Breast epithelium (tissue), 4 donors: ENCODE measurements at regions not wholly inside any gene's neighbourhood (a gene's known extent, or its start where the extent isn't known, plus 50 kb on each side); places are given as distances from the start of the nearest gene placed in this dataset.
A peak's percentile ranks its signal among the peaks of the same experiment; 100 is the strongest.

ENCODE experiments used
- DNase-seq, 2 donors: peaks; one replicate each; pipeline ENCODE4 v3.0.0-alpha.2; 2019; ENCODE audit warnings: low spot score in 2 of 2
- H3K27ac ChIP-seq, 2 donors: fragments of 200-600 bp; sonication (generic) in 1 of 2; one replicate each; pipeline ENCODE4 v1.5.1; 2016 to 2019; ENCODE audit warnings: mild to moderate bottlenecking in 1 of 2
- H3K27me3 ChIP-seq, 2 donors: fragments of 200-600 bp; sonication (generic) in 1 of 2; one replicate each; pipeline versions ENCODE4 v1.5.1 to v1.6.0; 2017 to 2019; ENCODE audit warnings: control low read depth in 1 of 2, mild to moderate bottlenecking in 1 of 2
- H3K36me3 ChIP-seq: fragments of 200-600 bp; one replicate; pipeline ENCODE4 v1.5.1; 2019
- H3K4me1 ChIP-seq, 2 donors: fragments of 200-600 bp; sonication (generic); one replicate each; pipeline ENCODE4 v1.5.1; 2016 to 2019; ENCODE audit warnings: control low read depth in 1 of 2
- H3K4me3 ChIP-seq, 3 donors: fragments of 200-600 bp; sonication (generic); 1 replicate in 2 of 3; 2 replicates in 1 of 3; pipeline ENCODE4 v1.5.1; 2016 to 2019; ENCODE audit warnings: mild to moderate bottlenecking in 3 of 3, moderate library complexity in 2 of 3
- H3K9me3 ChIP-seq, 2 donors: fragments of 200-600 bp; sonication (generic) in 1 of 2; one replicate each; pipeline ENCODE4 v1.5.1; 2016 to 2019; ENCODE audit warnings: control low read depth in 1 of 2
- CTCF ChIP-seq, 3 donors: fragments of 450-650 bp; IDR thresholded peaks; one replicate each; pipeline ENCODE4 v1.5.1; 2016 to 2017; ENCODE audit warnings: antibody characterized with exemption in 3 of 3, mild to moderate bottlenecking in 3 of 3, moderate library complexity in 3 of 3
- POLR2A ChIP-seq: fragments of 450-650 bp; IDR thresholded peaks from one replicate; pipeline ENCODE4 v1.6.1; 2016; ENCODE audit warnings: antibody characterized with exemption, mild to moderate bottlenecking, moderate library complexity
- POLR2AphosphoS5 ChIP-seq, 3 donors: sonication (generic); formaldehyde crosslinking; IDR thresholded peaks; one replicate each; pipeline ENCODE4 v1.6.1; 2017; ENCODE audit warnings: antibody characterized with exemption in 3 of 3
- intact Hi-C: fragments of 100-400 bp; cut with DNase I; formaldehyde crosslinking; loops from one replicate; pipeline ENCODE4 v1.15.1; 2023; ENCODE audit warnings: low total_unique reads

GRCh38 chr1:91152331-91152730 lies 130.5 kb upstream of the ZNF644 start:
- intact Hi-C loops: no loop called here
- DNase-seq: no peak
- no peak overlapping the region for H3K27ac ChIP-seq
- H3K4me1 ChIP-seq: no peaks in the 10 kb centered on the region
- no peaks in the 10 kb centered on the region for H3K9me3 ChIP-seq
- TF ChIP-seq CTCF (IDR thresholded peaks at IDR 0.05): no peak
- no peak for TF ChIP-seq POLR2A
- no peak for TF ChIP-seq POLR2AphosphoS5 (IDR thresholded peaks at IDR 0.05)
- no peak overlapping the region for H3K4me3 ChIP-seq
- no peaks in the 10 kb centered on the region for H3K27me3 ChIP-seq
- no peaks in the 10 kb centered on the region for H3K36me3 ChIP-seq

- Histone ChIP-seq H3K27ac (no peak overlapping the region), H3K4me1 (no peaks in the 10 kb centered on the region), H3K27me3 (no peaks in the 10 kb centered on the region), H3K36me3 (no peaks in the 10 kb centered on the region), H3K4me3 (no peak overlapping the region), H3K9me3 (no peaks in the 10 kb centered on the region)
- DNase-seq: no peak
- no peak for TF ChIP-seq POLR2AphosphoS5 (IDR thresholded peaks at IDR 0.05)
- no peak for TF ChIP-seq CTCF (IDR thresholded peaks at IDR 0.05)
- no peak for TF ChIP-seq POLR2A
- intact Hi-C loops: no loop called here
These were observed 129.9 kb upstream of the ZNF644 start for GRCh38 chr1:91151702-91152101.

GRCh38 chr1:91148641-91149069 lies 126.8 kb upstream of the ZNF644 start:
- Histone ChIP-seq H3K4me1 (no peaks in the 10 kb centered on the region), H3K4me3 (no peak overlapping the region), H3K27me3 (no peaks in the 10 kb centered on the region), H3K36me3 (no peaks in the 10 kb centered on the region), H3K9me3 (no peaks in the 10 kb centered on the region), H3K27ac (no peak overlapping the region)
- intact Hi-C loops: no loop called here
- TF ChIP-seq POLR2AphosphoS5 (IDR thresholded peaks at IDR 0.05): peak in 1 of 3 donors; percentile 10
- TF ChIP-seq CTCF (IDR thresholded peaks at IDR 0.05): no peak
- no peak for DNase-seq

GRCh38 chr1:91141858-91142257 lies 120.0 kb upstream of the ZNF644 start:
- Histone ChIP-seq H3K27me3 (no peaks in the 10 kb centered on the region), H3K4me1 (no peaks in the 10 kb centered on the region)
- TF ChIP-seq POLR2AphosphoS5 (IDR thresholded peaks at IDR 0.05) (no peak), CTCF (IDR thresholded peaks at IDR 0.05) (no peak), POLR2A (no peak)

GRCh38 chr1:91138959-91139358 lies 117.1 kb upstream of the ZNF644 start:
- Histone ChIP-seq H3K27me3 (no peaks in the 10 kb centered on the region), H3K9me3 (no peaks in the 10 kb centered on the region), H3K4me3 (no peak overlapping the region), H3K36me3 (no peaks in the 10 kb centered on the region), H3K4me1 (no peaks in the 10 kb centered on the region), H3K27ac (no peak overlapping the region)
- TF ChIP-seq POLR2AphosphoS5 (IDR thresholded peaks at IDR 0.05): no peak
- TF ChIP-seq POLR2A: no peak
- TF ChIP-seq CTCF (IDR thresholded peaks at IDR 0.05): no peak
- intact Hi-C loops: no loop called here
- no peak for DNase-seq

More at GRCh38 chr1:91141858-91142257, 120.0 kb upstream of the ZNF644 start:
- Histone ChIP-seq H3K36me3 (no peaks in the 10 kb centered on the region), H3K27ac (no peak overlapping the region), H3K4me3 (no peak overlapping the region), H3K9me3 (no peaks in the 10 kb centered on the region)
- intact Hi-C loops: no loop called here
- no peak for DNase-seq
